NCI-H2171 treated with DMSO at 0.1 percent for 48 hours (cell line): ENCODE measurements at regions not wholly inside any gene's neighbourhood (a gene's known extent, or its start where the extent isn't known, plus 50 kb on each side); places are given as distances from the start of the nearest gene placed in this dataset.
A peak's percentile ranks its signal among the peaks of the same experiment; 100 is the strongest.

Experiments
- DNase-seq: peaks from one replicate; lab custom pipeline; 2025; lab: John Stamatoyannopoulos, UW

- no peak for DNase-seq
Observed at GRCh38 chr19:33948651-33949335, 152.1 kb downstream of the KCTD15 start.

- no peak for DNase-seq
Observed at GRCh38 chr19:33950091-33950750, 153.6 kb downstream of the KCTD15 start.

GRCh38 chr19:33953023-33953422 lies 156.4 kb downstream of the KCTD15 start:
- DNase-seq = no peak

GRCh38 chr19:33953592-33953991 lies 156.9 kb downstream of the KCTD15 start:
- no peak for DNase-seq

GRCh38 chr19:33954686-33955085 lies 158.0 kb downstream of the KCTD15 start:
- no peak for DNase-seq

GRCh38 chr19:33956941-33957340 lies 160.3 kb downstream of the KCTD15 start:
- DNase-seq = no peak

GRCh38 chr19:33957804-33958203 lies 161.1 kb downstream of the KCTD15 start:
- DNase-seq = no peak

- DNase-seq = no peak
Observed at GRCh38 chr19:33960566-33960965, 163.9 kb downstream of the KCTD15 start.

- DNase-seq = no peak
Observed at GRCh38 chr19:33962161-33962560, 165.5 kb downstream of the KCTD15 start.

- DNase-seq = no peak
Observed at GRCh38 chr19:33963514-33963913, 166.8 kb downstream of the KCTD15 start.

- DNase-seq = no peak
Observed at GRCh38 chr19:33971073-33971472, 174.4 kb downstream of the KCTD15 start.

GRCh38 chr19:33977756-33978685 lies 181.4 kb downstream of the KCTD15 start:
- no peak for DNase-seq

GRCh38 chr19:33982706-33983105 lies 186.0 kb downstream of the KCTD15 start:
- no peak for DNase-seq

- DNase-seq = no peak
Observed at GRCh38 chr19:33988601-33989000, 183.7 kb upstream of the LSM14A start.

GRCh38 chr19:33997690-33998089 lies 174.6 kb upstream of the LSM14A start:
- DNase-seq = no peak

- DNase-seq = no peak
Observed at GRCh38 chr19:33998302-33998701, 174.0 kb upstream of the LSM14A start.

GRCh38 chr19:33998739-33999345 lies 173.5 kb upstream of the LSM14A start:
- peak; percentile 9 for DNase-seq

- peak; percentile 5 for DNase-seq
Observed at GRCh38 chr19:34017024-34017423, 155.3 kb upstream of the LSM14A start.

GRCh38 chr19:34017601-34018000 lies 154.7 kb upstream of the LSM14A start:
- DNase-seq = no peak

GRCh38 chr19:34018546-34018945 lies 153.8 kb upstream of the LSM14A start:
- no peak for DNase-seq

- no peak for DNase-seq
Observed at GRCh38 chr19:34023381-34023780, 148.9 kb upstream of the LSM14A start.

GRCh38 chr19:34033880-34034279 lies 138.4 kb upstream of the LSM14A start:
- DNase-seq = no peak
